Kidney (tissue), 13 donors: ENCODE measurements at regions not wholly inside any gene's neighbourhood (a gene's known extent, or its start where the extent isn't known, plus 50 kb on each side); places are given as distances from the start of the nearest gene placed in this dataset.

Experiments used
- DNase-seq, 5 donors: peaks; one replicate each; pipeline ENCODE4 v3.0.0-alpha.2; 2013 to 2020
- FAIRE-seq: peaks from 2 replicates; lab custom pipeline; 2012; peaks lifted over from hg19 to GRCh38; lab: Jason Lieb, UNC
- H3K27ac ChIP-seq, 2 donors: one replicate each; pipeline ENCODE4 v1.7.0; 2013; ENCODE audit warnings: low read depth in 2 of 2, low read length in 2 of 2, inconsistent platforms in 1 of 2
- H3K27me3 ChIP-seq: one replicate; pipeline ENCODE4 v1.7.1; 2013; ENCODE audit warnings: low read length, inconsistent platforms; ENCODE audit not compliant: control insufficient read depth, insufficient read depth
- H3K36me3 ChIP-seq, 3 donors: one replicate each; pipeline versions ENCODE4 v1.7.0 to v1.7.1; 2013; ENCODE audit warnings: low read length in 3 of 3, control low read depth in 1 of 3, inconsistent platforms in 1 of 3; ENCODE audit not compliant: insufficient read depth in 3 of 3, control insufficient read depth in 2 of 3
- H3K4me1 ChIP-seq, 3 donors: one replicate each; pipeline versions ENCODE4 v1.7.0 to v1.7.1; 2013; ENCODE audit warnings: low read length in 3 of 3, inconsistent platforms in 1 of 3, low read depth in 1 of 3; ENCODE audit not compliant: control insufficient read depth in 2 of 3, insufficient read depth in 2 of 3
- H3K4me3 ChIP-seq, 3 donors: one replicate each; pipeline versions ENCODE4 v1.7.0 to v1.8.1; 2013; ENCODE audit warnings: low read length in 3 of 3, control low read depth in 1 of 3, inconsistent platforms in 1 of 3
- H3K9ac ChIP-seq, 3 donors: one replicate each; pipeline versions ENCODE4 v1.7.0 to v1.7.1; 2013; ENCODE audit warnings: low read length in 3 of 3, control low read depth in 1 of 3, inconsistent platforms in 1 of 3
- H3K9me3 ChIP-seq, 3 donors: one replicate each; pipeline versions ENCODE4 v1.7.0 to v1.7.1; 2013; ENCODE audit warnings: low read length in 3 of 3, control low read depth in 1 of 3, inconsistent platforms in 1 of 3; ENCODE audit not compliant: control insufficient read depth in 2 of 3, insufficient read depth in 1 of 3
- CTCF ChIP-seq: IDR thresholded peaks from 3 replicates; pipeline ENCODE4 v1.5.1; 2012; ENCODE audit warnings: mild to moderate bottlenecking, moderate library complexity, borderline replicate concordance; ENCODE audit not compliant: insufficient read depth; ENCODE audit errors: extremely low read depth
- intact Hi-C: fragments of 100-400 bp; cut with DNase I; formaldehyde crosslinking; loops from one replicate; pipeline ENCODE4 v1.11.1; 2022
- donor health status: control.
- donor health status: control.
- donor health status: control.
- donor health status: control.
- donor health status: control.
- donor health status: DM: yes; HTN: yes; CAD: no.
- donor health status: Normal renal cell carcinoma (clear cell type).

- TF ChIP-seq CTCF = no peak
- H3K27ac ChIP-seq = no peak overlapping the region
- no peaks in the 10 kb centered on the region for H3K27me3 ChIP-seq
- no peaks in the 10 kb centered on the region for H3K9me3 ChIP-seq
- no peaks in the 10 kb centered on the region for H3K36me3 ChIP-seq
- no peak for DNase-seq
- peaks cover 0 to 4% (median 3%) of the 10 kb centered on the region in 3 donors for H3K4me1 ChIP-seq
- FAIRE-seq = no peak
- intact Hi-C loops = no loop called here
- H3K9ac ChIP-seq = no peak overlapping the region
- no peak overlapping the region for H3K4me3 ChIP-seq
Measured at GRCh38 chr4:17326756-17327155, 185.1 kb downstream of the QDPR start.

GRCh38 chr4:17325098-17325497, 186.8 kb downstream of the QDPR start:
- Histone ChIP-seq H3K27ac (no peak overlapping the region), H3K36me3 (no peaks in the 10 kb centered on the region), H3K27me3 (no peaks in the 10 kb centered on the region), H3K4me1 (peaks cover 0 to 4% (median 3%) of the 10 kb centered on the region in 3 donors), H3K9me3 (no peaks in the 10 kb centered on the region), H3K4me3 (no peak overlapping the region), H3K9ac (no peak overlapping the region)
- FAIRE-seq = no peak
- intact Hi-C loops = no loop called here
- no peak for DNase-seq
- no peak for TF ChIP-seq CTCF

GRCh38 chr4:17324386-17324830, 187.5 kb downstream of the QDPR start:
- intact Hi-C loops = no loop called here
- Histone ChIP-seq H3K4me1 (peaks cover 0 to 4% (median 3%) of the 10 kb centered on the region in 3 donors), H3K27me3 (no peaks in the 10 kb centered on the region), H3K4me3 (no peak overlapping the region), H3K27ac (no peak overlapping the region), H3K9ac (no peak overlapping the region), H3K9me3 (no peaks in the 10 kb centered on the region), H3K36me3 (no peaks in the 10 kb centered on the region)
- FAIRE-seq (no peak), DNase-seq (peak in 4 of 5 donors; percentile 53 to 84 (median 68))
- peak; percentile 65 for TF ChIP-seq CTCF
